GM12878 (cell line): ENCODE measurements at regions not wholly inside any gene's neighbourhood (a gene's known extent, or its start where the extent isn't known, plus 50 kb on each side); places are given as distances from the start of the nearest gene placed in this dataset.

Experiments
- ATAC-seq: fragments of 200-7000 bp; cut with Tn5 transposase; 3 replicates; pipeline ENCODE4 v1.9.1; 2020; ENCODE audit warnings: mild to moderate bottlenecking, moderate library complexity
- BruUV-seq: library from RNA; stranded (reverse); fragments of 400-500 nt; replicated peaks from 2 replicates; lab custom pipeline; 2021; lab: Mats Ljungman, UMichigan
- CTCF ChIA-PET: fragments of 300-600 bp; sonication (Branson Sonifier 250); formaldehyde crosslinking; extraction: SDS; loops from one replicate; lab custom pipeline; 2021; ENCODE audit warnings: inconsistent platforms; lab: Yijun Ruan, JAX
- POLR2A ChIA-PET: fragments of 350-600 bp; formaldehyde crosslinking; extraction: SDS; loops from one replicate; lab custom pipeline; 2021; ENCODE audit warnings: inconsistent platforms; lab: Charles Lee
- RAD21 ChIA-PET: fragments of 300-600 bp; sonication (Branson Sonifier 250); formaldehyde crosslinking; loops from one replicate; lab custom pipeline; 2023; ENCODE audit warnings: antibody characterized with exemption; ENCODE audit not compliant: unreplicated experiment; lab: Charles Lee
- SMC1A ChIA-PET: fragments of 300-600 bp; sonication (Branson Sonifier 250); formaldehyde crosslinking; loops from one replicate; lab custom pipeline; 2023; ENCODE audit not compliant: unreplicated experiment, uncharacterized antibody; lab: Charles Lee
- DNase-seq: peaks from one replicate; pipeline ENCODE4 v3.0.0-alpha.2; 2011; ENCODE audit warnings: low read depth, low spot score
- FAIRE-seq: peaks from 3 replicates; lab custom pipeline; 2011; peaks lifted over from hg19 to GRCh38; lab: Jason Lieb, UNC
- H2AFZ ChIP-seq: 2 replicates; pipeline ENCODE4 v1.6.0; 2011; ENCODE audit warnings: low read depth, low read length, control low read depth; ENCODE audit not compliant: control insufficient read depth
- H3K27ac ChIP-seq: 2 replicates; pipeline ENCODE4 v1.5.1; 2011; ENCODE audit warnings: control low read depth; ENCODE audit not compliant: control insufficient read depth, insufficient read depth
- H3K27me3 ChIP-seq, 2 experiments: replicated peaks in 1 of 2; 2 replicates each; pipeline versions ENCODE4 v1.6.0 to v1.6.1; 2011; ENCODE audit warnings: low read length in 1 of 2; ENCODE audit not compliant: control insufficient read depth in 2 of 2, insufficient read depth in 2 of 2
- H3K36me3 ChIP-seq, 2 experiments: 2 replicates each; pipeline ENCODE4 v1.5.1; 2011; ENCODE audit warnings: low read length in 1 of 2; ENCODE audit not compliant: control insufficient read depth in 2 of 2, insufficient read depth in 2 of 2
- H3K4me1 ChIP-seq: 2 replicates; pipeline ENCODE4 v1.6.1; 2011; ENCODE audit warnings: mild to moderate bottlenecking, low read length, moderate library complexity, mixed read lengths; ENCODE audit not compliant: control insufficient read depth, insufficient read depth
- H3K4me2 ChIP-seq: 2 replicates; pipeline ENCODE4 v1.6.0; 2011; ENCODE audit warnings: control low read depth; ENCODE audit not compliant: control insufficient read depth, insufficient read depth
- H3K4me3 ChIP-seq: fragments of 200-600 bp; sonication (generic); 2 replicates; pipeline ENCODE4 v1.5.1; 2016
- H3K79me2 ChIP-seq: 2 replicates; pipeline ENCODE4 v1.6.0; 2011; ENCODE audit warnings: low read length; ENCODE audit not compliant: control insufficient read depth, insufficient read depth
- H3K9ac ChIP-seq: 2 replicates; pipeline ENCODE4 v1.8.0; 2011; ENCODE audit warnings: low read length, control low read depth, mixed read lengths; ENCODE audit not compliant: control insufficient read depth, insufficient read depth
- H3K9me3 ChIP-seq: replicated peaks from 3 replicates; pipeline ENCODE4 v1.5.1; 2011; ENCODE audit warnings: mild to moderate bottlenecking, low read length; ENCODE audit not compliant: control insufficient read depth, insufficient read depth
- H4K20me1 ChIP-seq: 2 replicates; pipeline ENCODE4 v1.6.0; 2011; ENCODE audit not compliant: control insufficient read depth, insufficient read depth
- CHD2 ChIP-seq: IDR thresholded peaks from 2 replicates; pipeline ENCODE4 v1.6.1; 2011; ENCODE audit warnings: low read depth, low read length, improper control_type of control experiment, borderline replicate concordance
- HDAC2 ChIP-seq: fragments of 200-600 bp; sonication (generic); IDR thresholded peaks from 2 replicates; pipeline ENCODE4 v1.6.1; 2017
- MTA2 ChIP-seq: fragments of 450-650 bp; IDR thresholded peaks from 2 replicates; pipeline ENCODE4 v1.6.1; 2016; ENCODE audit warnings: low read depth, mild to moderate bottlenecking, moderate library complexity
- NFIC ChIP-seq: IDR thresholded peaks from 2 replicates; pipeline ENCODE4 v1.6.1; 2012; ENCODE audit warnings: low read depth, mild to moderate bottlenecking, inconsistent platforms, low read length, moderate library complexity
- POLR2AphosphoS2 ChIP-seq: IDR thresholded peaks from 2 replicates; pipeline ENCODE4 v1.6.1; 2011; ENCODE audit warnings: low read depth, mild to moderate bottlenecking, low read length, improper control_type of control experiment, moderate library complexity
- POLR2AphosphoS5 ChIP-seq: IDR thresholded peaks from 2 replicates; pipeline ENCODE4 v1.6.1; 2011; ENCODE audit warnings: mild to moderate bottlenecking, low read length, inconsistent platforms
- POU2F2 ChIP-seq: IDR thresholded peaks from 3 replicates; pipeline ENCODE4 v1.6.1; 2011; ENCODE audit warnings: low read depth, mild to moderate bottlenecking, low read length, borderline replicate concordance
- WGBS: methylation state at CpG from one replicate; pipeline ENCODE4 v1.1.6; 2016; ENCODE audit warnings: low lambda C conversion rate; ENCODE audit not compliant: insufficient replicate concordance, insufficient coverage; ENCODE audit errors: missing lambda C conversion rate; 5-methylcytosine and 5-hydroxymethylcytosine counted together
- in situ Hi-C: fragments of 300-500 bp; cut with MboI; formaldehyde crosslinking; loops from 9 replicates; pipeline ENCODE4 v1.14.3; 2018; ENCODE audit warnings: mixed read lengths
- intact Hi-C: fragments of 100-400 bp; cut with micrococcal nuclease; formaldehyde crosslinking; loops from one replicate; pipeline ENCODE4 v1.14.2; 2022; ENCODE audit not compliant: unreplicated experiment

DNA sequence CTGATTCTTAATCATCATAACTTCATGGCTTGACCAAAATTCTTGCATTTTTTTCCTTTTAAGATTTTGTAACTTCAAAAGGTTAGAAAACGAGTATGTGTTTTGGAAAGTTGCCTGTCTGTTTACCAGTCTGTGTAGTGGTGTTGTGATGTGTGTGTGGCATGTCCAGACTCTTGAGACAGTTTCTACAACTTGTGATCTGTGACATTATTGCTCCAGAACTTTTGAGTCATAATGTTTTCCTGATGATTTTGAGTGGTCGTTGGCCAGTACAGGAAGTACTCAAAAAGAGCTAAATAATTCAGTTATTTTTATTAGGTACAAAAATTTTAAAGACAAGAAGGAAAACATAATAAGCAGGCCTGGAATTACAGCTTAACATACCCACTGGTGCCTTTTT is 229.0 kb upstream of the C2CD4B start:
- in situ Hi-C loops = no loop called here
- Histone ChIP-seq H3K4me2 (no peak overlapping the region), H4K20me1 (no peaks in the 10 kb centered on the region), H3K79me2 (peaks cover 2% of the 10 kb centered on the region)
- TF ChIP-seq POU2F2 = no peak
- no peak for TF ChIP-seq POLR2AphosphoS5
- TF ChIP-seq POLR2AphosphoS2 = no peak
- TF ChIP-seq NFIC = no peak
- TF ChIP-seq CHD2 = no peak
- TF ChIP-seq, all 136 proteins: peak for 0
- BruUV-seq = no TSS peak
- Histone ChIP-seq H3K4me3 (no peak overlapping the region), H2AFZ (no peak overlapping the region), H3K27me3 (peaks cover 1 to 7% of the 10 kb centered on the region in 2 experiments; a peak in 3 of 4 replicates), H3K4me1 (peaks cover 6% of the 10 kb centered on the region), H3K9ac (no peak overlapping the region), H3K36me3 (no peaks in the 10 kb centered on the region; a peak in 1 of 4 replicates), H3K9me3 (peaks cover 2% of the 10 kb centered on the region; the same call in 1 of the 3 replicates), H3K27ac (no peak overlapping the region)
- ATAC-seq = no peak
- no peak for DNase-seq
- ChIA-PET CTCF (interaction anchor here (1.3 kb wide), 1 partner anchor 24 kb away, joined by 3 read pairs; no protein-coding TSS in a partner anchor), POLR2A (no interaction called here), RAD21 (no interaction called here), SMC1A (no interaction called here)
- 0% methylated on average over 2 of the region's 2 CpGs for WGBS
- FAIRE-seq = no peak
- intact Hi-C loops = no loop called here

DNA sequence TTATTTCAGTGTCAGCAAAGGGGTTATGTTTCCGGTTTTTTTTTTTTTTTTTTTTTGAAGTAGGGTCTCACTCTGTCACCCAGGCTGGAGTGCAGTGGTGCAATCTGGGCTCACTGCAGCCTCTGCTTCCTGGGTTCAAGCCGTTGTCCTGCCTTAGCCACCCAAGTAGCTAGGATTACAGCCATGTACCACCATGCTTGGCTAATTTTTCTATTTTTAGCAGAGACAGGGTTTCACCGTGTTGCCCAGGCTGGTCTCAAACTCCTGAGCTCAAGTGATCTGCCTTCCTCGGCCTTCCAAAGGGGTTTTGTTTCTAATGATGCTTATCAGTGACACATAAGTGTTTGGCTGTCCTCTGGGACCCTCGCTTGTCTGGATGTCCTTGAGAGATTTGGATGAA is 235.7 kb upstream of the C2CD4B start:
- BruUV-seq = no TSS peak
- H3K4me1 ChIP-seq = no peaks in the 10 kb centered on the region
- SMC1A ChIA-PET = no interaction called here
- no peak overlapping the region for H3K4me2 ChIP-seq
- WGBS = 1% methylated on average over 4 of the region's 5 CpGs
- H2AFZ ChIP-seq = no peak overlapping the region
- H3K9me3 ChIP-seq = peaks cover 2% of the 10 kb centered on the region; the same call in 1 of the 3 replicates
- no peaks in the 10 kb centered on the region; a peak in 2 of 4 replicates for H3K27me3 ChIP-seq
- no peak for ATAC-seq
- no peak for TF ChIP-seq HDAC2
- no peak for TF ChIP-seq MTA2
- TF ChIP-seq, all 136 proteins: peak for 0
- DNase-seq (no peak), FAIRE-seq (no peak)
- no peak overlapping the region for H3K9ac ChIP-seq
- H3K36me3 ChIP-seq = no peaks in the 10 kb centered on the region
- no peak overlapping the region for H3K4me3 ChIP-seq
- no peaks in the 10 kb centered on the region for H3K79me2 ChIP-seq
- no peaks in the 10 kb centered on the region for H4K20me1 ChIP-seq
- ChIA-PET CTCF (no interaction called here), RAD21 (no interaction called here), POLR2A (no interaction called here)
- intact Hi-C loops = no loop called here
- no peak overlapping the region for H3K27ac ChIP-seq
- in situ Hi-C loops = no loop called here
